ENCODE measurements at regions not wholly inside any gene's neighbourhood (a gene's known extent, or its start where the extent isn't known, plus 50 kb on each side); places are given as distances from the start of the nearest gene placed in this dataset.
"Not testable (repeated sequence)": the region's sequence is repeated elsewhere in the genome, so short reads cannot be mapped to it uniquely, and the experiment has no call there.

DNA sequence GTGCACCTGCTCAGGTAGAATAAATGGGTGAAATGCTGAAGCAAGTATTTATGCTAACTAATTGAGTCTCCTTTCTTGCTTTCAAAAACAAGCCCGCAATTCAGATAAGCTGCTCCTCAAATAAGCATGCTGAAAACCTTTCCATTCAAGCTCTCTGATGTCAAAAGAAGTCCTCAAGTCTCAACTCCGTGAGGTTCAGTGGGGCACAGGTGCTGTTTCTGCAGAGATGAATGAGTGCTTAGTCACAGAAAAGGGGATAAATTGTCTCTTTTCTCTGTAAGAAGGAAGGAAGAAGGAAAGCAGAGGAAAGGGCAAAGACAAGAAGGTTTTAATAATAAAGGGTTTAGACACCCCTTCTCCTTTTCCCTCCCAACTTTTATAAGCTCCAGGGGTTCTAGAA is 229.8 kb upstream of the NPY start:
- DNase-seq (ENCODE audit: low read depth) = peak; percentile 6

DNA sequence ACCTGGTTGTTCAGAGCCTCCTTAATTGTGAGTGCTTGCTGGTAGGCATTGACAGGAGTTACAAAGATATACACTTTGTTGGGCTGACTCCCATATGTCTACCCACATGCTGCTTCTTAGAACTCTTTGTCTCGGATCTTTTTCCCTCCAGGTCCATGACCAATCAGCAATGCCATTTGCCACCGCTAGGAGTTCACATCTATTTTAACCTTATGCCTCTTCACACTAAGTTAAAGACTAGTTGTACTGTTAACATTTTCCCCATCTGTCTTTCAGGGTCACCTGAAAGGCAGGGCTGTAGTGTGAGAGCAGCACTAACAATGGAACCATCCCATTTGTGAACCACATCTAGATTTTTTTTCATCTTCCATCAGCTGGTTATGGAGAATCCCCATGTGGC is 226.7 kb upstream of the NPY start:
- peak; percentile 31 for DNase-seq (ENCODE audit: low read depth)

DNA sequence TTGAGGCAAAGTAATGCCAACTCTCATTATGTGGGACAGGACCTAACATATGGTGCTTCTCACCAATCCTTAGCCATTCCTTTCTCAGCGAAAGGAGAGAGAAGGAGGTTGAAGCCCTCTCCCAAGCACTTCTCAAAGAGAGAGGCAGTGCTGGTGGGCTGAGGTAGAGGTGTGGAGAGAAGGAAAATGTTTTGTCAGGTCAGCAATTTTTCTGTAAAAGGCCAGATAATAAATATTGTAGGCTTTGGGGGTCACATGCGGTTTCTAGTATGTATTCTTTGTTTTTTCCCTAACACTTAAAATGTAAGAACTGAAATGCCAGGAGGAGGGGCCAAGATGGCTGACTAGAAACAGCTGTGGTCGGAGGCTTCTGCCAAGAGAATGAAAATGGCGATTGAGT is 225.0 kb upstream of the NPY start:
- no peak for DNase-seq (ENCODE audit: low read depth)

DNA sequence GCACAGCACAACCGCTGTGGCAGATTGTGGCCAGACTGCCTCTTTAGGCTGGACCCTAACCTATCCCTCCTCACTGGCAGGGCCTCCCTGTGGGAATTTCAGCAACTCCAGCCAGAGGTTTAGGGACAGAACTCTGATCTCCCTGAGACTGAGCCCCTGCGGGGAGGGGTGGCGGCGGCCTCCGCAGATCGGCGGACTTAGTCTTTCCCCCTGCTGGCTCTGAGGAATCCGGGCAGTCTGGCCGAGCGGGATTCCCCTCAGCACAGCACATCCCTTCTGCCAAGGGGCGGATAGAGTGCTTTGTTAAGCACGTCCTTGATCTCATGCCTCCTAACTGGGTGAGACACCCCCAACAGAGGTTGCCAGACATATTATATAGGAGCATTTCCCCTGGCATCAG is 224.2 kb upstream of the NPY start:
- no peak for DNase-seq (ENCODE audit: low read depth)

DNA sequence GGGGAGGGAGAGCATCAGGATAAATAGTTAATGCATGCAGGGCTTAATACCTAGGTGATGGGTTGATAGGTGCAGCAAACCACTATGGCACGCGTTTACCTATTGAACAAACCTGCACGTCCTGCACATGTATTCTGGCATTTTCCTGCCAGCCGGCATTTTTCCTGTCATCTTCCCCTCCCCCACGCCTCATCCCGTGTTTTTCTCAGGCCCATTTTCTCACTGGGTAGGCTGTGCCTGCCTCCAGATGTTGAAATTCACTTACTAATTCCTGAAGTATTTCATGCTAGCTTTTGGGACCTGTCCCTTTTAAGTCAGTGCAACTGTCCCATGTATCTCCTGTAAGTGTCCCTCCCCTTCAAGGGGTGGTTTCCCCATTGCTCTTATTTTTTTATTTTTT is 220.3 kb upstream of the NPY start:
- no peak for DNase-seq (ENCODE audit: low read depth)

DNA sequence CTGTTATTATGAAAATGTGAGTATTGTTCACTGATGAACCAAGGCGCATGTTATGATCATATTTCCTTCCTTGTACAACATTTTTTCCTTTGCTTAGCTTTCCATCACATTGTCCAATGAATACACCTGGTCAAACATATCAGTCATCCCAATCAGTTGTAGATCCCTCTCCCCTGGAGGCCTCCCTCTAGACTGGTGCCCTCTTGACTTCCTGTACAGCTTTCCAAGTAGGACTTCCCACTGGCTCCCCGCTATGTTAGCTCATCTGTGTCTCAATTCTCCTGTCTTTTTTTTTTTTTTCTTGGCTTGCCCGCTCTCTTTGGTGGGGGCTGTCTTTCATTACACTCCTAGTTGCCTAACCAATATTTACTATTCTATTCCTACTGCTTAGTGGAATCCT is 214.2 kb upstream of the NPY start:
- DNase-seq (ENCODE audit: low read depth) = no peak

DNA sequence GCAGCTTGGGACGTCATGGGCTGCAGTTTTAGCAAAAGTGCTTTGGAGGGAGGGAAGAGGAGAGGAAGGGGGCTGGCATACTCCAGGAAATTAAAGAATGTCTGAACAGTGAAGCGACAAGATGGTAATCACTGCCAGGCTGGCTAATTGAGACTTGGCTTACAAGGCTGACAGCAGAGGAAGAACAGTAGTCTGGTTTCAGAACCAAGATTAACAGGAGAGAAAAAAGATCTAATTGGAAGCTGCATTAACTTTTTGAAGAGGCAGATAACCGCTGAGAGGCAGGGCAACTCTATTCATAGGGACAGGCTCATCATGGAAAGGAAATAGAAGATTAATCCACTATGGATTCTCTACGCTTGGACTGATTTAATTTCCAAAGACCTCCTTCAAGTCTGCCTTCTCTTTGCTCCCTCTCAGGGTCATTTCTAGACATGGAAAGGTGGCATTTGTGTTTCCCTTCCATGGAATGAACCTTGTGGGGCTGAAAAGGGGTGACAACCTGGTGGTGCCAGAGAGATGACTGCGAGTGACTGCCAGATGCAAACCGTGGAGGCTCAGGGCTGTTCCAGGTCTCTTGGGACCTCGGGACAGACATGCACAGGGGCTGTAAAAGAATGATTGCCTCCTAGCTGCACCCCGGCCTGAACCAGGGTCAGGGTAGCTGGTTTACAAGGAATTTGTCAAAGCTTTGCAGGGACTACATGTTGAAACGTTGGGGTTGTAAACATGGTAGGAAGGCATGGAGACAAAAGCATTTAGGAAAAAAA is 210.2 kb upstream of the NPY start:
- DNase-seq (ENCODE audit: low read depth) = no peak

DNA sequence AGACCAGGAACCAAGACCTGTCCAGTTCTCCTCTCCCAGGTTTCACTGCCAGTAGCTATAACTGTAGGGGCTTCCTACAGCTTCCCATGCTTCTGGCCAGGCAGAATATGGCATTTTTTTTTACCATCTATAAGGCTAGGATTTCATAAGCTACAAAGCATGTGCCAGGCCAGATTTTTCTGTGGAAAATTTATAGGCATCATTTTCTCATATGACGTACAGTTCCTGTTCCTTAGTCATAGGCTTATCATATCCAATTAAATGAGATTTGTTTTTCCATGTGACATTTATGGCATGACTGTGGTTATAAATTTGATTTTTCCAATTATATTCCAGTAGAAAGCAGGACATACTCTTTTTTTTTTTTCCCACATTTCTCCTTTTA is 208.6 kb upstream of the NPY start:
- peak; percentile 42 for DNase-seq (ENCODE audit: low read depth)

DNA sequence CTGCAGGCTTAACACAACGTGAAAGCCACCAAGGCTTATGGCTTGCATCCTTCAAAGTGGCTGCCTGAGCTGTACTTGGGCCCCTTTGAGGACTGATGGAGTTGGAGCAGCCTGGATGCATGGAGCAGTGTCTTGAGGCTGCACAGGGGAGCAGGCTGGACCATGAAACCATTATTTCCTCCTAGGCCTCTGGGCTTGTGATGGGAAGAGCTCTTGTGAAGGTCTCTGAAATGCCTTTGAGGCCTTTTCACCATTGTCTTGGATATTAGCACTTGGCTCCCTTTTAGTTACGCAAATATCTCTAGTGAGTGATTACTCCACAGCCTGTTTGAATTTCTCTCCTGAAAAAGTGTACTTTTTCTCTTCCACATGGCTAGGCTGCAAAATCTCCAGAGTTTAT is 201.2 kb upstream of the NPY start:
- DNase-seq (ENCODE audit: low read depth) = no peak

DNA sequence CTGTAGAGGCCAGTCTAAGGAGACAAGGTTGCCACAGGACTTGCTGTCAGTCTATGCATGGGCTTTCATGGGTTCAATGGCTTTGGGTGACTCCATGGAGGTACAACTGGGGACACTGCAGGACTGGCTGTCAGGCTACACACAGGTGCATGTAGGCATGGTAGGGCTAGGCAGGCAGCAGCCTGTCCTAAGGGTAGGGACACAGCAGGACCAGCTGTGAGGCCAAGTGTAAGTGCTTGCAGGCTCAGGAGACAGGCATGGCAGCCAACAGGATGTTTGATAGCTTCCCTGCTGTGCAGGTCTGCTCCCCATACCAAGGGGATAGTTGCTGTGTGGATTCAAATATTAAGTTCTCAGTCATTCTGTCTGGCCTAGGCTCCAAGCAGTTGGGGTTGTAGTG is 181.0 kb upstream of the NPY start:
- no peak for DNase-seq (ENCODE audit: low read depth)

DNA sequence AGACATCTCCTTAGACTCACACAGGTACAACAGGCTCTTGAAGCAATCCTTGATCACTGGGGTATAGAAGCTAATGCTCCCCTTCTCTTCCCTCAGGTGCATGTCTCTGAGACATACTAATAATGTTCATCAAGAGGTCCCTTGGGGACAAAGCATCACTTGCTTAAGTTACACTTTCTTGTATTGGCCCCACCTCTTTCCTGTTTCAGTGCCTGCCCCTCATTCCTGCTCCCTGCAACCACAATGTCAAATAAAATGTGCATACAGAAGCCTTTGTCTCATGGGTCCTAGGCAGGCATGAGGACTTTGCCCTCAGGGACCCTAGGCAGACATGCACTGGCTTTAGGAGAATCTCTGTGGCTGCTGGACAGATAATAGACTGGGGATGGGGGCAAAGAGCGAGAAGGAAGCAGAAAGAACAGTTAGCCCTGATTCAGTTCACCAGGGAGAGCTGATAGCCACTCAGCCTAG is 175.0 kb upstream of the NPY start:
- DNase-seq (ENCODE audit: low read depth) = no peak

DNA sequence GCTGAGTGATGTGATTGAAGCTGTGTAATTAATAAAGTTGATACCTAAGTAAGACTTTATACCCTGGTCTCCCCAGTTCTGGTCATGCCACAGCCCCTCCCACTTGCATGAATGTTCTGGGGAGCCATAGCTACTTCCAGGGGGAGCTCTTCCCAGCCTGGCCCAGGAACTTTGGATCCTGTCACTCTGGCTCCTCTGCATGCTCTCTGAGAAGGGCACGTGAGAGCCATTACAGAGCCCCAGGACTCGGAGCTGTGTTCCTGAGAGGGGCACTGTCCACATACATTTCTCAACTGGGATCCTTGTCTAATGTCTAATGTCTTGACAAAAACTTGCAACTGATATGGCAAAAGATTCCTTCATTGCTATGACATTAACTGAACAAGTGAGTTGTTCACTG is 173.9 kb upstream of the NPY start:
- DNase-seq (ENCODE audit: low read depth) = no peak

DNA sequence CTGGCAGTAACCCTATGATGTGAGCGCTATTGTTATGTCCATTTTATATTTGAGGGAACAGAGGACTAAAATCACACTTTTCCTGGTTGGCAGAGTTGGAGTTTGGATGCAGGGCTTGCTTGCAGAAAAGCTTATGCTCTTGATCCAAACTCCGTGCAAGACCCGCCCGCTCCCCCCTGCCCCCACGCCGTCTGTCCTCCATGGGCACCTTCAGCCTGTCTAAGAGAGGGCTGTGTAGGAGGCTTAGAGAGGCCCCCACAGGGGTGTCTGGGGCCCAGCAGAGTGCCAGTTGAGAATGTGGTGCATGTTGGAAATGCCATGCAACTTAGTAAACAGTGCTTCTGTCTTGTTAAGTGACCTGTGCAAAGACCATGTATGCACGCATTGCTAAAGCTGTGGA is 170.5 kb upstream of the NPY start:
- no peak for DNase-seq (ENCODE audit: low read depth)

DNA sequence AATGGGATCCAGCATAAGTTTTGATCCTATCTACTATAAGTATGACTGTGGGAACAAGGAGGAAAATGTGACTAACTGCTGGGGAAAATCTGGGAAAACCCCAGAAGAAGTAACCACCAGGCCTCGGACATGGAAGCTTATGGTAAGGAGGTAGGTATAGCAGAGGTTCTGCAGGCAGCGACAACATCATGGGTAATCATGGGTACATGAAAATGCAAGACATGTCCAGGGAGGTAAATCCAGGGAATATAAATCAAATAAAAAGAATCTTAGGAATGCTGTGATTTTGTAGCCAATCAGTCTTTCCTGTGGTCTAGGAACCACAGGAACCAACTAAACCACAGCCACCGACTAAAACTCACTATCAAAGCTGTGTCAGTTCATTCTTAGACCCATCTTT is 168.3 kb upstream of the NPY start:
- DNase-seq (ENCODE audit: low read depth) = peak; percentile 44

DNA sequence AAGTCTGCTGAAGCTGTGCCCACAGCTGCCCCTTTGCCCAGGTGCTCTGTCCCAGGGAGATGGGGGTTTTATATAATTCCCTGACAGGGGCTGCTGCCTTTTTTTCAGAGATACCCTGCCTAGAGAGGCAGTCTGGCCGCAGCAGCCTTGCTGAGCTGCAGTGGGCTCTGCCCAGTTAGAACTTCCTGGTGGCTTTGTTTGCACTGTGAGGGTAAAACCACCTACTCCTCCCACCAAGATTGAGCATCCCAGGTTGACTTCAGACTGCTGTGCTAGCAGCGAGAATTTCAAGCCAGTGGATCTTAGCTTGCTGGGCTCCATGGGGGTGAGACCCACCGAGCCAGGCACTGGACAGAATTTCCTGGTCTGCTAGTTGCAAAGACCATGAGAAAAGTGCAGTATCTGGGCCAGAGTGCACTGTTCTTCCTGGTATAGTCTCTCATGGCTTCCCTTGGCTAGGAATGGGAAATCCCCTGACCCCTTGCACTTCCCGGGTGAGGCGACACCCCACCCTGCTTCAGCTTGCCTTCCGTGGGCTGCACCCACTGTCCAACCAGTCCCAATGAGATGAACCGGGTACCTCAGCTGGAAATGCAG is 166.0 kb upstream of the NPY start:
- DNase-seq (ENCODE audit: low read depth) = not testable (repeated sequence)

DNA sequence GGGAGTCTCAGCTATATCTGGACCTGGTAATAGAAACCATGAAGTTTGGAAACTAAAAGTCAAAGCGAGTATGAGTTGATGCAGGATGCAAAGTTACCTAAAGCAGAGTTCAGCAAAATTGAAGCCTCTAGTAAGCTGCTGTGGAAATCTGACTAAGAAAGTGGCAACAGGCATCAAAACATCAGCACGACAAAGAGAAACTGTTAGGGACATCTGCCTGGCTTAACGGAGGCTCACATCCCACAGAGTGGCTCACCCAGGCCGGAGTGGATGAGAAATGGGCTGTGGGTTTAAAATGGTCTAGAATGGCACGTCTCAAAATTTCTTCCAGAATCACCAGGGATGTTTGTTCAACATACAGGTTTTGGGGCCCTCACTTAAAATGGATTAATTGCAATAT is 164.1 kb upstream of the NPY start:
- no peak for DNase-seq (ENCODE audit: low read depth)

DNA sequence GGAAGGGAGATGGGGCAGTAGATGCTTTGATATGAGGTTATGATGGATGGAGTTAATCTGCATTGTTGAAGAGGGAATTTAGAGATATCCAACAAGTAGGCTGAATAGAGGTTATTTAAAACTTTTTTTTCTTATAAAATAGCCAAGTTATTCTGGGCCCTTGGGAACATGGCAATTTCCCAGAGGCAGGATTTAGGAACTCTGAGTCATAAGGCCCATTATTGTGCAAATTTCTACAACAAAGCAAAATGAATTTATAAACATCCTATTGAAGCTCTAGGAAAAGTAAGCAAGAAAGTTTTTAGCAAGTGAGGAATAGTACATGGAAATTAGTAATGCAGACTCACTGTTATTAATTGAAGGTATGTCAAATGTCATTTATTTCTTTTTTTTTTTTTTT is 160.9 kb upstream of the NPY start:
- DNase-seq (ENCODE audit: low read depth) = peak; percentile 42

DNA sequence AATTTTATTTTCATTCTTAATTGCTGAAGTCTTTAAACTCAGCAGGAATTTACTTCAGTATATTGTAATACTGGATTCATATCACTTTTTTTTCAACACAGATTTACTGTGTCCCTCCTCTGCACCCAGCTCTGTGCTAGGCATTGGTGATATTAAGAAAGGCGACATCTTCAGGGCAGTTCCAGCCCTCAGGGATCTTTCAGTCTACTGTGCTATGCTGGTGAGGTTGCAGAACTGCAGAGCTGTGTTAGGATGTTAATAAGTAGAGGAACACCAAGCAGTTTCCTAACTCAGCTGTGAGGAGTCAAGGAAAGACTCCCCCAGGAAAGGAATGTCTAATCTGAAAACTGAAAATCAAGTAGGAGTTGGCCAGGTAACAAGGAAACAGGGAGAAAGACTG is 158.2 kb upstream of the NPY start:
- no peak for DNase-seq (ENCODE audit: low read depth)

DNA sequence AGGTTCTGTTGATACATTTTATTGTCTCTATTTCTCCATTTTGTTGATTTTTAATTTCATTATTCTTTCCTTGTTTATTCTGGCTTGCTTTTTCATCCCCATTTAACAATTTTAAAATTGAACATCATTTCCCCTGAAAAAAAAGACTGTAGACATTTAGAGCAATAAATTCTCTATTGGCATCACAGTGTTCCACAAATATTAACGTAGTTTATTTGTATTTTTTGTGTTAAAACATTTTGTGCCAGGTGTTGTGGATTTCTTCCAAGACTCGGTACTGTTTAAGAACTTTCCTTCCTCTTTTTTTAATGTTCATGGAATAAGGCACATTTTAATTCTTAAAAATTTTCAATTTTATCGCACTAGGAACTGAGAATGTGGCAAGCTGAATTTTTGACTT is 156.1 kb upstream of the NPY start:
- no peak for DNase-seq (ENCODE audit: low read depth)

DNA sequence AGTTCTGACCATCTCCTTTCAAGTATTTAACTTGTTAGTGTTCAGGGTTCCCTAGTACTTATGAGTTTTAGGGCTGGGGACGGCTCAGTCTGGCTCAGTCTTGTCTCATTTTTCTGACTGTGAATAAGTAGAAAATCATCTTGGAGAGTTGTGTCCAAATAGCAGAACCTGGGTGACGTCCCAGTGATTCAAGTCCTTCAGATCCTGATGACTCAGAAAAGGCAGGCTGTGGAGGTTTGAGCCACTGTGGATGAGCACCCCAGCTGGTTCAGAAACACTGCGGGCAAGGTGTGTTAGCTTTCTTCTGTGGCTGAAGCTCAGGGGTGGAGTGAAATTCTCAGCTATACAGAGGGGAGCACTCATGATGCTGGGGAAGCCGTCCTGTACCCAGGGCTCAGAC is 154.4 kb upstream of the NPY start:
- DNase-seq (ENCODE audit: low read depth) = peak; percentile 92

DNA sequence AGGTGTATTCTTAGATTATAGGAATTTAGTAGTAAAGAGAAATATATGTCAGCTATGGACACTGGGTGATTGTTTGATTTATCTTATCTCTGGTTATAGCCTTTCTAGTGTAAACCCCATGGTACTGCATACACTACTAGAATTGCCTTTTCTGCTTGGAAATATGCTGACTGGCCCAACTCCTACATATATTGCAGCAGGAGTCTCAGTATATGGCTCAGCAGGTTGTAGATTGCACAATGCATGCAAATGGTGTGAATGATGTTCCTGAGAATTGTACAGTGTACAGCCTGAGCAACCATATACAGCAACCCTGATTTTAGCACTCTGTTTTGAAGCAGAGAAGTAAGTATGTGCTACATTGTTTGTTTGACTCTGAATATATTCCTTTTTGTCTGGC is 153.4 kb upstream of the NPY start:
- DNase-seq (ENCODE audit: low read depth) = no peak

DNA sequence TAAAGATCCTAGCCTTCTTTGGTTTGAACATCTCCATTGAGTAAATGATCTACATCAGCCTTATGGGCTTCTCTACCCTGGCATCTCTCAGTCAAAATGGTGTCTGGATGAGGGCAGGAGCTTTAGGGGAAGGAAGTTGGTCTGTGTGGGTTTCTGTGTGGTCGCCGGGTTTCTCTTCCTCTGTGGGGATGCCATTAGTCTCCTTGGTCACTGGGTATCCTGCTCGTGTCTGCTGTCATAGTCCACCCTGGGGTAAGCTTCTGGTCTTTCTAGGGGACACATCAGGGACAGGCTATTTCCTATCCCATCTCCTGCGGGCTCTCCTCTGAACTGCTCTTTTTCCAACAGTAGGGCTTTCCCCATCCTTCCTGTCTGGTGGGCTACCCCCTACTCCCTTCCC is 150.3 kb upstream of the NPY start:
- no peak for DNase-seq (ENCODE audit: low read depth)

DNA sequence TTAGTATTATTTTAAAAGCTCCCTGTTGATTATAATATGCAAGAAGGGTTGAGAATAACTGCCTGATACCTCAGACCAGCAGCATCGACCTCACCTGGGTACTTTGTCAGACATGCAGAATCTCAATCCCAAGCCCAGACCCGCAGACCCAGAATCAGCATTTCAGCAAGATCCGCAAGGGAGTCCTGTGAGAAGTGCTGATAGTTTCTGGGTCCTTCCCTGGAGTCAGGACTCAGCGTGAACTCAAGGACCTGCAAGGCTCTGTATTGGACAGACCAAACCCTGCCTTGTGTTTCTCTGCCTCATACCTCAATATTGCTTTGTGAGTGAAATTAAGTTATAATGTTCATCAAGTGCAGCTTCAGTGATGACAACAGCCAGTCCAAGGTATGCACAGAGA is 149.5 kb upstream of the NPY start:
- no peak for DNase-seq (ENCODE audit: low read depth)
